Muscle of back (tissue), 3 donors: ENCODE measurements at regions not wholly inside any gene's neighbourhood (a gene's known extent, or its start where the extent isn't known, plus 50 kb on each side); places are given as distances from the start of the nearest gene placed in this dataset.
A peak's percentile ranks its signal among the peaks of the same experiment; 100 is the strongest.

ENCODE experiments used
- DNase-seq, 3 donors: peaks; one replicate each; pipeline versions ENCODE4 v3.0.0 to v3.0.0-alpha.2; 2013

DNA sequence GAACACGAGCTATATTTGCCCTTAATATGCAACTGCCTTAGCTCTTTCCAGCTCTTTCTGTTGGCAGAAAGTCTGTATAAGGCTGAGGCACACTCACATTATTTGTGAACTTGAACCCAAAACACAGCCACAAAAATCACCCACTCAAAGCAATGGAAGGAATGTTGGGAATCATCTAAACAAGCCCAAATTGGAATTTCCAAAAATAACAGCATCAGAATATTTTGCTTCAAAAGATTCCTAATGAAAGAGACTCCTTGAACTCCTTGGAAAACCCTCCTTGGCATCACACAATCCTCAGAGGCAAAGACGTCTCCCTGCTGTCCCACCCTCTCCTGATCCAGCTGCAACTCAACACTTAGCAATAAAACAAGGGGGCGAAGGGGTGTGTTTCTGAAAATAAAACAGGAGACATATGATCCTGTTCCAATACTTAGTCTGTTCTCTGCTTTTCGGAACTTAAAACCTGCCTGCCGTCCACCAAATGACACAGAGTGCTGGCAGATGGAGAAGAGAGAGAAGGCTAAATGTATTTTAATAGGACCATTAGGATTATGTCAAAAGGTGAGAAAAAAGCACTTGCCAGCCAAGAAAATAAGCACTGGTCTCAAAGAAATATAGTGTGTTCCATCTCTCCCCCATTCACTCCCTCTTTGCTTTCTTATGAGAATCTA, 320.7 kb upstream of the JARID2 start:
- peak in 1 of 3 donors; percentile 52 for DNase-seq

DNA sequence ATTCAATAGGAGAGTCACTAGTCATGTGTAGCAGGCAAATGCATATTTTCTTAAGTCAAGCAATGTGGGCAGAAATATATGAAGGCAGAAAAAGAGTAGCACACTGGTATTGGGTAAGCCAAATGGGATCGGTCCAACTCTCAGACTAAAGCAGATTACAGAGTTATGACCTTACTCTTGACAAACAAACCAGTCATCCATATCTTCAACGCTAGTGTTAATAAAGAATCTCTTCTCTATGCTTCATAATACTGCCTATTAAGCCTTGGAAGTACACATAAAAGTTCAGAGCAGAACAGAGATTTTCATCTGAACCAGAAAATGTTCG, 320.2 kb upstream of the JARID2 start:
- peak in 1 of 3 donors; percentile 33 for DNase-seq

DNA sequence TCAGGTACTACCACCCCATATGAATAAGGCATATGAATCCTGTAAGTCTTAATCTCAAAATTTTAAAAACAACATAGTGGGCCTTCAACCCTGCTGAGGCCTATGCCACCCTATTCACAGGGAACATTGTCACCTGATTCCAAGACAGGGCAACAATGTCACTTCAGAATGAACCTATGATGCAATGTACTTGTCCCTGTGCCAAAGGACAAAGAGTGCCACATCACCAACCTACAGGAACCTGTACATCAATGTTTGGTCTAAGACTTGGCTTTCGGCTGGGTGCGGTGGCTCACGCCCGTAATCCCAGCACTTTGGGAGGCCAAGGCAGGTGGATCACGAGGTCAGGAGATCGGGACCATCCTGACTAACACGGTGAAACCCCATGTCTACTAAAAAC, 318.5 kb upstream of the JARID2 start:
- no peak for DNase-seq

DNA sequence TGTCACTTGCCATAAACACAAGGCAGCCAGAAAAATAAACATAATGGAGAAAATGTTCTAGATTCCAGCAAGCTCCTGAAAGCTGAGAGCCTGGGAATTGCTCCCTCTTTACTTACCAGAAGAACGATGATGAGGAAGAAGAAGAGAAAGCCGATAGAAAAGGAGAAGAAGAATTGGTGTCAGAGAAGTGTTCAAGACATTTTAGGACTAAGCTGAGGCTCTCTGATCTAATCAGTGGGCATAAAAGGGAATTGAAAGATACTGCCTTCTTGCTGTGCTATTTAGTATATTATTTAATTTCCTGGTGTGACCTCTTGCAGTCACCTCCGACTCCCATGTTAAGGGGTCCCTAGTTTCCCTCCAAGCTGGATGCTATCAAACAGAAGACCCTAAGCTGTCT, 316.6 kb upstream of the JARID2 start:
- no peak for DNase-seq

DNA sequence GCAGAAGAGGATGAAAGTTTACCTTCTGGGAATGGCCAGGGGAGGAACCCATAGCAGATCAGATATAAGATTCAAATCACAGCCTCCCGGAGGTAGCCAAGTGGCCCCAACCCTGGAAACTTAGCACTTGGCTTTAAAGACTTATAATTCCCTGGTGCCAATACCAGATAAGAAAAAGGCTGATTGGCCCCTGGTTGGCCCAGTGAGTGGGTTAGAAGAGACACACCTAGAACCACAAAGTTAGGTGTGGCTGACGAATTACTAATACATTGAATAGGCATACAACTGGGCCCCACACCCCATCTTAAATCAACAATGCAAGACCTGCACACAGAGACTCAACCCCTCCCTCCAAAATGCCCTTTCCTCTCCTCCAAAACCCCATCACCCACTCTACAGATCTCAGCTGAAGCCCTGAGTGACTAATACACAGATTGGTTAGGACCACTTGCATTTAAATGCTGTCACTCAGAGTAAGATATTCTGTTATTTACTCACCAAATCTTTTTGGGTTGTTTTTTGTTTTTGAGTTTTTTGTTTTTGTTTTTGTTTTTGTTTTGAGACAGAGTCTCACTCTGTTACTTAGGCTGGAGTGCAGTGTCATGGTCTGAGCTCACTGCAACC, 315.4 kb upstream of the JARID2 start:
- no peak for DNase-seq

DNA sequence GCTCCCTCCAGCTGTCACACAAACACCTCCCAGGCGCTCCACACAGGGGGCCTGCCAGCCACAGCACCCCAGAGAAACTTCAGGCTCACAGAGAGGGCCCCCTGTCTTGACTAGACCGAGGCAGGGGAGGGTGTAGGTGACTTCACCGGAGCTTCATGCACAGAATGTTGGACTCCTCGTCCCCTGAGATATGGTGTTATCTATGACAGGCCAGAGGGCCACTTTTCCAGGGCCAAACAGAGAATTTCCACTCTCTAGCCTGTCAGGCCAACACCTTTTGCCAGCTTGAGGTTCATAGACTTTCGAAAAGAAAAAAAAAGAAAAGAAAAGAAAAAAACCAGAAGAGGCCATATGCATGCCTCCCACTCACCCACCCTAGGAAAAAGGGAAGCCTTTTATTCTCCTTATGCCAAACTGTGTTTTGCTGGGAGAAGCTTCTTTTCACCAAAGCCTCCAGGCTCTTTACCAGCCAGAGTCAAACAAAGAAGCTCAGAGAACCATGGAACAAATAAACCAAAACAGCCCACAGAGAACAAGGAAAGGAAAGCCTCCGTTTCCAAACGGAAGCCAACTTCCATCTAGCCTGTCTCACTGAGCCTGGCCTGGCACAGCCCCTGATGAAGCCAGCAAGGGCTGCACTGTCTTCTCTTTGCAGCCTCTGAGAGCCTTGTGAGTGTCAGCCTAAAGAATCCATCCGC, 313.2 kb upstream of the JARID2 start:
- DNase-seq, result no peak

DNA sequence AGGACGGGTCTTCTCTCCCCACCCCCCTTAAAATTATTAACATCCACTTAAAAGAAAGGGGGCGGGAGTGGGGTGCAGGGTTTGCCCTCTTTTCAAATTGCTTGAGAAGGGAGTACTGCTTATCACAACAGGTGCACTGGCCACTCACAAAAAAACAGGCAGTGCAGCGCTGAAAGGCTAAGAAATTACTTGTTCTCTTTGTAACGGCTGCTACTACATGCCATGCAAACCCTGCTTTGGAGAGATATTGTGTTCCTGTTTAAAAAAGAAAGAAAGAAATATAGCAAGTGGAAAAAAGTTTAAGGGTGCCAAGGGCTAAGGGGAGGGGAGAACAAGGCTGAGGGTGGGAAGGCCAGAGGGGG, 312.7 kb upstream of the JARID2 start:
- no peak for DNase-seq

DNA sequence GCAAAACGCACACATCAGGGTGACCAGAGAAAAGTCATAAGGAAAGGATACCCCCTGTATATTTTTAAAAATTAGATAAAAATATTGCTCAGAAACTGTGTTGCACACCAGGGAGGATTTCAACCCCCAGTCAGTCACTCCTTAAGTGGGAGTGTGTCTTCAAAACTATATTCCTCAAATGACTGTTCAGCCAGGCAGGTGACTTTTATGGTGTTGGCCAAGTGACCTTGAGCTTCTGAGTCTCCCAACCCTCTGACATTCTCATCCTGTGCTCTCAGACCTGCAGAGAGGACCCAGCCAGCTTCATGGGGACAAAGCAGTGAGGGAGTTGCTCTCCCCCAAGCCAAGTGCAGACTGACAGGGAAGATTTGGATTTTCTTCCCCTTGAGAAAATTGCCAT, 311.9 kb upstream of the JARID2 start:
- no peak for DNase-seq

DNA sequence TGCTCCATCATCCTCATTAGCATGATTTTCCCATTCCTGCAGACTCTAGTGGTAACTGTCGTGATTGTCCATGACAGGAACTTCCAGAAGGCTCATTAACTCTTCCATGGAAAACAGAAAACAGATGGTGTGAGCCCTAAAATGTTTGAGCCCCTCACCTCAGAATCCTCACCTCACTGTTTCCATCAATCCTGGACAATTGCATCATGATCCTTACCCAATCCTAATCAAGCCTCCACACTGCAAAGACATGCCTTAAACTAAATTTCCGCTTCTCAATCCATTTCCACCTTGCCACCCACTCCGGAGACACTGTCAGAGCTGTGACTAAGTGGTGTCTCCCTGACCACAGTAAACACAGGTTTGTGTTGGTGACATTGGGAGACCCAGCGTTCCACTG, 311.0 kb upstream of the JARID2 start:
- no peak for DNase-seq

DNA sequence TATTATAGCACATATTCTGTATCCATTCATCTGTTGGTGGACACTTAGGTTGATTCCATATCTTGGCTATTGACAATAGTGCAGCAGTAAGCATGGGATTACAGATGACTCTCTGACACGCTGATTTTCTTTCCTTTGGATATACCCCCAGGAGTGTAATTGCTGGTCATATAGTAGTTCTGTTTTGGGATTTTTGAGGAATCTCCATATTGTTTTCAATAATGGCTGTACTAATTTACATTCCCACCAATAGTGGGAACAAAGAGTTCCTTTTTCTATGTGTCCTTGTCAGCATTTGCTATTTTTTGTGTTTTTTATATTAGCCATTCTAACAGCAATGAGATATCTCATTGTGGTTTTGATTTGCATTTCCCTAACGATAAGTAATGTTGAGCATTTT, 309.0 kb upstream of the JARID2 start:
- DNase-seq, result no peak

DNA sequence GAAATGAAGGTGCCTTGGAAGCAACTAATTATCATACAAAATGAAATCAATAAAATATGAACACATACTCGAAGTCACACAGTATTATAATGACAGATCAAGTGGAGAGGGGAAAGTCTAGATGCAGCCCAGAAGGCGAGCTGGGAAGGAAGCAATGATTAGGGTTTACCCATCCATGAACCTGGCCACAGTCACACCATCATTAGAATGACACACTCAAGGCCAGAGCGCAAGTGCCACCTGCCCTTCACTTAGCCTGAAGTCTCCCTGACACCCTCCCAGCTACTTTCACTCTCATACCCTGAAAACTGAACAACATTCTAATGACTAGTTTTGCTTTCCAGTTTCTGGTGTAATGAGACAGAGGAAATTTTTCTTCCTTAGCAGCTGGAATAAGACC, 302.8 kb upstream of the JARID2 start:
- DNase-seq, result no peak

DNA sequence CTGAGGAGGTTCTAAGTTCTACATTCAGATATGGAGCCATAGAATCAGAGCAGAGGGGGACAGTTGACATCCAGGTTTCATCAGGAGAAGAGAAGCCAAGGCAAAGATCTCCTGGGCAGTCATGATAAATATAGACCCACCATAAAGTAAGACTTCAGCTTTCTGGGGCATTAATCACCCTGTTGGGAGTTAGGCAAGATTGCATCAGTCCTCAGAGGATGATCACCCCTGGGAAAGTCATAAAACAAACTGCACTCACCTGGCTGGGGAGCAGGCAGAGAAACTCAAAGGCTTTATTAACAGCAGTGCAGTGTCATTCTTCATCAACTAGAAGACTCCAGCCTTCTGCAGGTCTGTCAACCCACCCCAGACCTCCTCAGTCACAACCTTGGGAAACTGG, 301.3 kb upstream of the JARID2 start:
- no peak for DNase-seq

DNA sequence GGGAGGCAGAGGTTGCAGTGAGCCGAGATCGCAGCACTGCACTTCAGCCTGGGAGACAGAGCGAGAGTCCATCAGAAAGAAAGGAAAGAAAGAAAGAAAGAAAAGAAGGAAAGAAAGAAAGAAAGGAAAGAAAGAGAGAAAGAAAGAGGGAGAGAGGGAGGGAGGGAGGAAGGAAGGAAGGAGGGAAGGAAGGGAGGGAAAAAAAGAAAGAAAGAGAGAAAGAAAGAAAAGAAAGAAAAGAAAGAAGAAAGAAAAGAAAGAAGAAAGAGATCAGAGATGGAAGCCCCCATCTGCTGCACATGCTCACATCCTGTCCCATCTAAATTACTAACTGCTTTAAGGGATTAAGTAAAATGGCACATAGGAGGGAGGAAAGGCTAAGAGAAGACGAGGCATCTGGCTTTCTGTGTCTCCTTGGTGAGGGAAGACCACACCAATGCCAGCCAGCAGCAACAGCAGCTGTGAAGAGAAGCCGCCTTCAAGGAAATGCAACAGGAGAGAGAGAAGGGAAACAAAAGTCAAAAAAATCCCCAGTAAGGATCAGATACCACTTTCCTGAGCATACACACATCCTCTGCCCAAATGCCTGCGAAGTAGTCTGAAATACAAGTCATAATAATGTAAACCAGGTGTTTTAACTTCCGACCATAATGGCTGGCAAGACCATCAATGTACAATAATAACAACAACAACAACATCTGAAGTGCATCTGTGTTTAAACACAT, 300.2 kb upstream of the JARID2 start:
- peak in 1 of 3 donors; percentile 17 for DNase-seq

DNA sequence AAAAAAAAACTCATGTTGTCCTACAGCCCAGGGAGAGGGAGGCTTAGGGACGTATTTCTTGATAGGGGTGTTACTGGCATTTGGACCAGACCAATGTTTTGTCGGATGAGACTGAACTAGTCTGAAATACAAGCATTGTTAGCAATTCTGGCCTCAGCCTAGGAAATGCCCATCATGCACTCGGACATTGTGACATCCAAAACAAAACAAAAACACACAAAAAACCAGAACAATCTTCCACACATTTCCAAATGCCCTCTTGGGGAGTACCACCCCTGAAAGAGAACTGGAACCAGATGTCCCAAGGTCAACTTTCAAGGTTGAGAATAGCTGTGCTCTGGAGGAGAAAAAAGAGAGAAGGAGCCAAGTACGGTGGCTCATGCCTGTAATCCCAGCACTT, 299.1 kb upstream of the JARID2 start:
- no peak for DNase-seq

DNA sequence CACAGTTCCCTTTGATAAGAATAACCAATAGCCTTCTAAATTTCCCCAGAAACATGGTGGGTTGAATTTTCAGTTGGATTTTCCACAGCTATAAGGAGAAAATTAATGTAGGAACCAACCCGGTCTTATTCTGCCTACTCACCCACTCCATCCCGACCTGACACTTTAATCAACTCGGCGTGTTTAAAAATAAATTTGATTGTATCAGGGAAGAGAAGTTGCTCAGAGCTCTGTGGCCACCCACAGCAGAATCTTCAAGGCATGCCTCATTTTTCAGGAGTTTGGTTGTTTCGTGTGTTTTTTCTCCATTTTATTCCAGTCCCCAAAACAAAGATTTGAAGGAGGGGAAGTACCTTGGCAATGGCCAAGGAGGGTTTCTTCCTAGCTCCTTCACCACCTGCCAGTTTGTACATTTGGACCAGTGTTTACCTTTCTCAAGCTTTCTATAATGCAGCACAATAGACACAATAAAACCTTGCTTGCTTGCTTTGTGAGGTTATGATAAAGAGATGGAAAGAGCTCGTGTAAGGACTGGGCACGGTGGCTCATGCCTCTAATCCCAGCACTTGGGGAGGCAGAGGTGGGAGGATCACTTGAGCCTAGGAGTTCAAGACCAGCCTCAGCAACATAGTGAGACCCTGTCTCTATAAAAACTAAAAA, 297.2 kb upstream of the JARID2 start:
- no peak for DNase-seq

DNA sequence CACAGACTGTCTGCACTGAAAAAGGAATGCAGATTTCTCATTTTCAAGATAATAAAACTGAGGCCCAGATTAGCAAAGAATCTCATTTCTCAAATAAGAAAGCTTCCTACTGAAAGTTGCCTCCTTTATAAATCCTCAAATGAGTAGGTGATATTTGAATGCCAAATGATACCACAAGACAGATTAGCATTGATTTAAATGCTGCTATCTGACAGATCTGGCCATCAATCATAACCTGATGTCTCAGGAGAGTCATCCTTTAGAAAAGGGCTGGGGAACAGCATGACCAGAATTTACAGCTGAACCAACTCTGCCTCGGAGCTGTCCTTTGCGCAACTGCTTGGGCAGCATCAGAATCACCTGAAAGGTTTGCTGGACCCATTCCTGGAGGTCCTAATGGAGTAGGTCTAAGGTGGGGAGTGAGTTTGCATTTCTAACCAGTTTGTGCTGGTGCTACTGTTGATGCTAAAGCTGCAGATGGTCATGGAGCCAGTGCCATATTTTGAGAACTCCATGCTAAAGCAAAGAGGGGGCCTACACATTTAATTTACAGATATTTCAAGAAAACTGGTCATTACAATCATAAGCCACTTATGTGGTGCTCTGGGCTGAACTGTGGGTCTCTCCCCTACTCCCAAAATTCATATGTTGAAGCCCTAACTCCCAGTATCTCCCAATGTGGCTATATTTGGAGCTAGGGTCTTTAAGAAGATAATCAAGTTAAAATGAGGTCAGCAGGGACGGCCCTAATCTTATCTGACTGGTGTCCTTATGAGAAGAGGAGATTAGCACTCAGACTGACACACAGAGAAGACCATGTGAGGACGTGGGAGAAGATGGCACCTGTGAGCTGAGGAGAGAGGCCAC, 295.5 kb upstream of the JARID2 start:
- no peak for DNase-seq

DNA sequence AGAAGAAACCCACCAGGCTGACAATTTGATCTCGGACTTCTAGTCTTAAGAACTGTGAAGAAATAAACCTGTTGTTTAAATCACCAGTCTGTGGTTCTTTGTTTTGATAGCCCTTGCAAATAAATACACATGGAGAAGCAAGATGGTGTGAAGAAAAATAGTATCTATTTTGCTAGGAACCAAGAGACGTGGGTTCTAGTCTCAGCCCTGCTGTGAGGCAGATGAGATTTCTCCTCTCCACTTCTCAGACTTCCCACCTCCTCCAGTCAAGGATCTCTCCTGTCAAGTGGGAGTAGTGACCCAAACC, 294.9 kb upstream of the JARID2 start:
- no peak for DNase-seq

DNA sequence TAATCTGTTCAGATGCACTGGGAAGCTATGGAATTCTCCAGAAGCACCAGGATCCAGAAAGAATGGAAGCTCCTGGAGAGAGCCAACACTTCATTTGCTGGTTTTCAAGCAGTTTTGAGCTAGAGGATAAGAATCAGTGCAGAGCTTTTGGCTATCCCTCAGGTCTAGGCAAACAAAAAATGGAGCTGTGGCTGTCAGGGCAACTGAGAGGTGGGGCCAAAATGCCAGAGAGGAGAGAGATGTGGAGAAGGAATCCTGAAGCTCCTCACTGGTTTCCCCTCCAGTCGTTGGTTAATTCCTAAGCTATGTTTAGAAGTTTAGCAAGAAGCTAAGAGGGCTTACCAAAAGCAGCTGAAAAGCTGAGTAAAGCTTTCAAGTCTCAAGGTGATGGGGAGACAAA, 294.2 kb upstream of the JARID2 start:
- no peak for DNase-seq

DNA sequence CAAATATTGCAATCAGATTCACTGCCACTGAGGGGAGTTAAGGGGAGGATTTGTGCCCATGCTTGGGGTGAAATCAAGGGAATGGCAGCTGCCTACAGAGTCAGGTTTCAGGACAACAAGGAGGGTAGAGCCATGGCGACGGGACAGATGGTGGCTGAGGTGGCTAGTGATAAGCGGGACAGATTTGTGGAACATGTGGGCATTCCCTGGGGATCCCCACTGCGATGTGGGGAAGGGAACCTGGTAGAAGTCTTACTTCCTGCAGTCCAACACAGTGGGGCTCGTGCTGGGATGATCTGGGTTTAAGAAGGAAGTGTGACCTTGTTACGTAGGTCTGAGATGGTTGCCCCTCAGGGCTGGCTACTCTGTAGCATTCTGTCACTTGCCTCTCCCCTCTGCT, 292.0 kb upstream of the JARID2 start:
- DNase-seq, result peak in 2 of 3 donors; percentile 13 to 30

DNA sequence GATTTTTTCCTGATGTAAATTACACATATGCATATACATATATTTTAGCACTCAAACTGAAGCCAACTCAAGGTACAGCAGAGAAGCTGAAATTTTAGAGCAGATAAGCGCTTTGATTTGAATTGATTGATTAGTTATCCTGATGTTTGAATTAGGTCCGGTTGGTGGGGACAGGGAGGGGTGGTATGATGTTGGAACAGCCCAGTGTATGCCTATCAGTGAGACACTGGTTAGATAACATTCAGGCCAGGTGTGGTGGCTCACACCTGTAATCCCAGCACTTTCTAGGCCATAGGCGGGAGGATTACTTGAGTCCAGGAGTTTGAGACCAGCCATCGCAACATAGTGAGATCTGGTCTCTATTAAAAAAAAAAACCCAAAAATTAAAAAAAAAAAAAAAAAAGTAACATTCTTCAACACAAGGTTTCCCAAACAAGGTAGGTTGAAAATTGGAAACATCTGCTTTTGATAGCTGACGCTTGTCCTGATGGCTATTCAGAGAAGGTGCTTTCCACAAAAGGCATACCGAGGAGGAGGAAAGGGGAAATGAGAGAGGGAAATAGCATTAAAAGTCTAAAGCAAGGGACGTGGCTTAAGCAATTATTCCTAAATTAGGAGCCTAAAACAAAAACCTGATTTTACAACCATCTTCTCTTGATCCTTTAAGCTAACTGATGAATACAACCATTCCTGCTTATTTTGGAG, 288.4 kb upstream of the JARID2 start:
- DNase-seq, result no peak

DNA sequence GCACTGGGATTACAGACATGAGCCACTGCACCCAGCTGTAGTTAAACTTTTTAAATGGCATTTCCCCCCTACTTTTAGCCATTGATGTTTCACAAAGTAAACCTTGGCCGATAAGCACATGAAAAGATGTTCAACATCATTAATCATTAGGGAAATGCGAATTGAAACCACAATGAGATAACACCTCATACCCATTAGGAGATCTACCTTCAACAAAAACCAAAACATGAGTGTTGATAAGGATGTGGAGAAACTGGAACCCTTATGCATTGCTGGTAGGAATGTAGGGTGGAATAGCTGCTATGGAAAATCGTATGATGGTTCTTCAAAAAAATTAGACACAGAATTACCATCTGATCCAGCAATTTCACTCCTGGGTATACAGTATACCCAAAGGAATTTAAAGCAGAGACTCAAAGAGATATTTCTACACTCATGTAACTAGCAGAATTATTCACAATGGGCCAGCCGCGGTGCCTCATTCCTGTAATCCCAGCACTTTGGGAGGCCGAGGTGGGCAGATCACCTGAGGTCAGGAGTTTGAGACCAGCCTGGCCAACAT, 286.5 kb upstream of the JARID2 start:
- no peak for DNase-seq
